Neural crest cell (in vitro differentiated cells): ENCODE measurements at regions not wholly inside any gene's neighbourhood (a gene's known extent, or its start where the extent isn't known, plus 50 kb on each side); places are given as distances from the start of the nearest gene placed in this dataset.

Source experiments
- DNase-seq: peaks from one replicate; pipeline ENCODE4 v3.0.0; 2021; ENCODE audit warnings: low read depth, mixed read lengths, low spot score
- H3K27ac Mint-ChIP-seq: one replicate; pipeline ENCODE4 v1.8.0; 2021; ENCODE audit warnings: mild to moderate bottlenecking, mixed read lengths; ENCODE audit not compliant: unreplicated experiment
- H3K27me3 Mint-ChIP-seq: 2 replicates; pipeline ENCODE4 v1.8.0; 2021; ENCODE audit warnings: low read depth, mild to moderate bottlenecking, mixed read lengths
- H3K36me3 Mint-ChIP-seq: 2 replicates; pipeline ENCODE4 v1.8.0; 2021; ENCODE audit warnings: low read depth, mild to moderate bottlenecking, mixed read lengths
- H3K4me1 Mint-ChIP-seq: 2 replicates; pipeline ENCODE4 v1.8.0; 2021; ENCODE audit warnings: mixed read lengths
- H3K4me3 Mint-ChIP-seq: one replicate; pipeline ENCODE4 v1.8.0; 2021; ENCODE audit warnings: mild to moderate bottlenecking, mixed read lengths
- H3K9me3 Mint-ChIP-seq: 2 replicates; pipeline ENCODE4 v1.8.0; 2021; ENCODE audit warnings: mixed read lengths
- CTCF ChIP-seq: fragments of 200-600 bp; sonication (generic); conservative IDR thresholded peaks from 2 replicates; pipeline ENCODE4 v1.5.0; 2021; ENCODE audit warnings: antibody characterized with exemption, mild to moderate bottlenecking

- no peak for DNase-seq
- Mint-ChIP-seq H3K36me3 (no peaks in the 10 kb centered on the region), H3K4me1 (peaks cover 35% of the 10 kb centered on the region), H3K9me3 (no peaks in the 10 kb centered on the region), H3K4me3 (no peak overlapping the region), H3K27ac (no peak overlapping the region), H3K27me3 (no peaks in the 10 kb centered on the region)
- TF ChIP-seq CTCF: no peak
Observed at GRCh38 chr9:131809941-131810344, 70.1 kb upstream of the RAPGEF1 start.

GRCh38 chr9:131808291-131808690 lies 68.4 kb upstream of the RAPGEF1 start:
- H3K9me3 Mint-ChIP-seq: no peaks in the 10 kb centered on the region
- TF ChIP-seq CTCF: no peak
- no peaks in the 10 kb centered on the region for H3K27me3 Mint-ChIP-seq
- H3K36me3 Mint-ChIP-seq: no peaks in the 10 kb centered on the region
- no peak overlapping the region for H3K4me3 Mint-ChIP-seq
- DNase-seq: no peak
- peaks cover 35% of the 10 kb centered on the region for H3K4me1 Mint-ChIP-seq
- no peak overlapping the region for H3K27ac Mint-ChIP-seq

- DNase-seq: peak; percentile 31
- Mint-ChIP-seq H3K9me3 (no peaks in the 10 kb centered on the region), H3K4me3 (no peak overlapping the region), H3K27ac (no peak overlapping the region), H3K36me3 (no peaks in the 10 kb centered on the region), H3K27me3 (no peaks in the 10 kb centered on the region), H3K4me1 (peaks cover 35% of the 10 kb centered on the region)
- TF ChIP-seq CTCF: no peak
Observed at GRCh38 chr9:131807144-131807983, 67.5 kb upstream of the RAPGEF1 start.

GRCh38 chr9:131805803-131806202 lies 65.9 kb upstream of the RAPGEF1 start:
- no peak for TF ChIP-seq CTCF
- no peak for DNase-seq
- H3K9me3 Mint-ChIP-seq: no peaks in the 10 kb centered on the region
- H3K4me1 Mint-ChIP-seq: peaks cover 48% of the 10 kb centered on the region
- peaks cover 3% of the 10 kb centered on the region for H3K27me3 Mint-ChIP-seq
- H3K4me3 Mint-ChIP-seq: no peak overlapping the region
- no peaks in the 10 kb centered on the region for H3K36me3 Mint-ChIP-seq
- no peak overlapping the region for H3K27ac Mint-ChIP-seq

GRCh38 chr9:131804826-131805225 lies 65.0 kb upstream of the RAPGEF1 start:
- H3K4me1 Mint-ChIP-seq: peaks cover 51% of the 10 kb centered on the region
- H3K36me3 Mint-ChIP-seq: no peaks in the 10 kb centered on the region
- TF ChIP-seq CTCF: no peak
- no peak for DNase-seq
- H3K9me3 Mint-ChIP-seq: no peaks in the 10 kb centered on the region
- peaks cover 3% of the 10 kb centered on the region for H3K27me3 Mint-ChIP-seq
- H3K4me3 Mint-ChIP-seq: no peak overlapping the region
- no peak overlapping the region for H3K27ac Mint-ChIP-seq
